IMR-90 (cell line): ENCODE measurements at regions not wholly inside any gene's neighbourhood (a gene's known extent, or its start where the extent isn't known, plus 50 kb on each side); places are given as distances from the start of the nearest gene placed in this dataset.

ENCODE experiments used
- ATAC-seq: fragments of 200-7000 bp; cut with Tn5 transposase; 2 replicates; pipeline ENCODE4 v1.9.1; 2020; ENCODE audit warnings: low read depth, mild to moderate bottlenecking, moderate library complexity
- BruUV-seq: library from RNA; stranded (reverse); fragments of 400-500 nt; replicated peaks from 2 replicates; lab custom pipeline; 2021; lab: Mats Ljungman, UMichigan
- CTCF ChIA-PET: fragments of 300-600 bp; formaldehyde crosslinking; extraction: SDS; loops from one replicate; lab custom pipeline; 2021; ENCODE audit warnings: antibody characterized with exemption; lab: Yijun Ruan, JAX
- POLR2A ChIA-PET: fragments of 300-600 bp; sonication (Branson Sonifier 250); formaldehyde crosslinking; loops from one replicate; lab custom pipeline; 2022; ENCODE audit warnings: antibody characterized with exemption; ENCODE audit not compliant: unreplicated experiment; lab: Charles Lee
- DNase-seq: peaks from one replicate; pipeline ENCODE4 v3.0.0; 2013
- H2AFZ ChIP-seq: replicated peaks from 2 replicates; pipeline ENCODE3; 2013; ENCODE audit warnings: low read length, mild to moderate bottlenecking; ENCODE audit not compliant: poor library complexity
- H2AK5ac ChIP-seq: 2 replicates; pipeline ENCODE4 v1.6.1; 2013; ENCODE audit warnings: low read depth, low read length, inconsistent platforms
- H2AK9ac ChIP-seq: replicated peaks from 2 replicates; pipeline ENCODE3; 2013; ENCODE audit warnings: mild to moderate bottlenecking, low read depth, low read length, moderate library complexity; ENCODE audit not compliant: poor library complexity
- H2BK120ac ChIP-seq: 2 replicates; pipeline ENCODE4 v1.6.1; 2013; ENCODE audit warnings: low read depth, low read length, inconsistent platforms
- H2BK15ac ChIP-seq: 3 replicates; pipeline ENCODE4 v1.6.1; 2013; ENCODE audit warnings: low read depth, low read length, inconsistent platforms
- H2BK20ac ChIP-seq: 2 replicates; pipeline ENCODE4 v1.6.1; 2013; ENCODE audit warnings: low read depth, mild to moderate bottlenecking, inconsistent platforms, low read length, moderate library complexity
- H2BK5ac ChIP-seq: 2 replicates; pipeline ENCODE4 v1.6.1; 2013; ENCODE audit warnings: mild to moderate bottlenecking, low read depth, low read length, inconsistent platforms; ENCODE audit not compliant: poor library complexity, severe bottlenecking
- H3K14ac ChIP-seq: replicated peaks from 2 replicates; pipeline ENCODE4 v1.6.1; 2013; ENCODE audit warnings: low read depth, low read length, inconsistent platforms
- H3K18ac ChIP-seq: 2 replicates; pipeline ENCODE4 v1.6.1; 2013; ENCODE audit warnings: low read depth, low read length, control low read depth
- H3K23ac ChIP-seq: 2 replicates; pipeline ENCODE4 v1.6.1; 2013; ENCODE audit warnings: low read depth, low read length, inconsistent platforms
- H3K27ac ChIP-seq: 2 replicates; pipeline ENCODE4 v1.5.1; 2013; ENCODE audit warnings: mild to moderate bottlenecking, control low read depth, low read length; ENCODE audit not compliant: insufficient read depth
- H3K27me3 ChIP-seq: 2 replicates; pipeline ENCODE4 v1.6.1; 2013; ENCODE audit warnings: low read length; ENCODE audit not compliant: control insufficient read depth, insufficient read depth
- H3K36me3 ChIP-seq: 2 replicates; pipeline ENCODE4 v1.6.1; 2013; ENCODE audit warnings: low read length, mixed read lengths; ENCODE audit not compliant: control insufficient read depth, insufficient read depth
- H3K4ac ChIP-seq: 2 replicates; pipeline ENCODE4 v1.6.1; 2013; ENCODE audit warnings: low read depth, low read length, inconsistent platforms
- H3K4me1 ChIP-seq: 2 replicates; pipeline ENCODE4 v1.6.1; 2013; ENCODE audit warnings: low read length, mixed read lengths; ENCODE audit not compliant: control insufficient read depth, insufficient read depth
- H3K4me2 ChIP-seq: 2 replicates; pipeline ENCODE4 v1.6.1; 2013; ENCODE audit warnings: low read depth, mild to moderate bottlenecking, control low read depth, low read length, moderate library complexity
- H3K4me3 ChIP-seq: 2 replicates; pipeline ENCODE4 v1.5.1; 2013; ENCODE audit warnings: low read depth, mild to moderate bottlenecking, control low read depth, low read length, moderate library complexity; ENCODE audit not compliant: insufficient read depth
- H3K56ac ChIP-seq: 2 replicates; pipeline ENCODE4 v1.6.1; 2013; ENCODE audit warnings: low read length, inconsistent platforms; ENCODE audit not compliant: insufficient read depth; ENCODE audit errors: extremely low read depth
- H3K79me1 ChIP-seq, 2 experiments: 2 replicates each; pipeline ENCODE4 v1.6.1; 2013; ENCODE audit warnings: low read length in 2 of 2, inconsistent platforms in 1 of 2, low read depth in 1 of 2
- H3K9ac ChIP-seq: 2 replicates; pipeline ENCODE4 v1.6.1; 2013; ENCODE audit warnings: low read depth, low read length, control low read depth
- H3K9me1 ChIP-seq: 2 replicates; pipeline ENCODE4 v1.6.1; 2013; ENCODE audit warnings: low read length, inconsistent platforms; ENCODE audit not compliant: insufficient read depth
- H3K9me3 ChIP-seq: 2 replicates; pipeline ENCODE4 v1.6.1; 2013; ENCODE audit warnings: low read length; ENCODE audit not compliant: control insufficient read depth, insufficient read depth
- H4K20me1 ChIP-seq: 2 replicates; pipeline ENCODE4 v1.6.1; 2013; ENCODE audit warnings: low read length, inconsistent platforms; ENCODE audit not compliant: insufficient read depth
- H4K5ac ChIP-seq: 2 replicates; pipeline ENCODE4 v1.6.1; 2013; ENCODE audit warnings: mild to moderate bottlenecking, low read depth, low read length, control low read depth
- H4K8ac ChIP-seq, 2 experiments: 2 replicates each; pipeline ENCODE4 v1.6.1; 2013; ENCODE audit warnings: low read depth in 2 of 2, low read length in 2 of 2, control low read depth in 1 of 2, inconsistent platforms in 1 of 2
- H4K91ac ChIP-seq: 2 replicates; pipeline ENCODE4 v1.6.1; 2013; ENCODE audit warnings: low read depth, low read length, inconsistent platforms; ENCODE audit not compliant: insufficient read depth
- BHLHE40 ChIP-seq: fragments of 150-350 bp; IDR thresholded peaks from 2 replicates; pipeline ENCODE4 v1.6.1; 2016; ENCODE audit warnings: mild to moderate bottlenecking, low read depth, low read length
- CEBPB ChIP-seq: IDR thresholded peaks from 2 replicates; pipeline ENCODE4 v1.6.1; 2012; ENCODE audit warnings: low read depth, low read length, improper control_type of control experiment
- CHD1 ChIP-seq: IDR thresholded peaks from 2 replicates; pipeline ENCODE4 v1.6.1; 2012; ENCODE audit warnings: low read depth, low read length, improper control_type of control experiment
- FOS ChIP-seq: fragments of 150-350 bp; IDR thresholded peaks from 2 replicates; pipeline ENCODE4 v1.6.1; 2016; ENCODE audit warnings: low read depth, low read length
- MXI1 ChIP-seq: IDR thresholded peaks from 2 replicates; pipeline ENCODE4 v1.6.1; 2012; ENCODE audit warnings: low read depth, mild to moderate bottlenecking, low read length, moderate library complexity, borderline replicate concordance
- NFE2L2 ChIP-seq: fragments of 150-350 bp; IDR thresholded peaks from 2 replicates; pipeline ENCODE4 v1.6.1; 2016; ENCODE audit warnings: low read depth, mild to moderate bottlenecking, low read length
- RAD21 ChIP-seq: IDR thresholded peaks from 2 replicates; pipeline ENCODE4 v1.6.1; 2012; ENCODE audit warnings: low read length, improper control_type of control experiment
- RCOR1 ChIP-seq: IDR thresholded peaks from 2 replicates; pipeline ENCODE4 v1.6.1; 2012; ENCODE audit warnings: mild to moderate bottlenecking, low read length, improper control_type of control experiment; ENCODE audit not compliant: insufficient replicate concordance
- RFX5 ChIP-seq: IDR thresholded peaks from 2 replicates; pipeline ENCODE4 v1.8.0; 2012; ENCODE audit warnings: low read depth, mild to moderate bottlenecking, low read length, moderate library complexity
- SMC3 ChIP-seq: fragments of 150-350 bp; IDR thresholded peaks from 2 replicates; pipeline ENCODE4 v1.6.1; 2016; ENCODE audit warnings: low read depth, mild to moderate bottlenecking, antibody characterized with exemption, low read length, moderate library complexity
- WGBS, 2 experiments: methylation state at CpG; one replicate each; pipeline versions ENCODE4 v1.1.5 to v1.1.7; 2013; ENCODE audit warnings: missing lambda C conversion rate in 2 of 2; ENCODE audit not compliant: insufficient read length in 1 of 2; ENCODE audit errors: extremely low coverage in 2 of 2; 5-methylcytosine and 5-hydroxymethylcytosine counted together
- dilution Hi-C: fragments of 300-500 bp; cut with HindIII; formaldehyde crosslinking; loops from one replicate; pipeline ENCODE4 v1.14.3; 2018; ENCODE audit warnings: low sequenced_read_pairs; ENCODE audit not compliant: unreplicated experiment
- in situ Hi-C: fragments of 300-500 bp; cut with MboI; formaldehyde crosslinking; loops from 3 replicates; pipeline ENCODE4 v1.14.3; 2019; ENCODE audit warnings: low sequenced_read_pairs, inconsistent platforms, mixed read lengths
- intact Hi-C: fragments of 100-400 bp; cut with micrococcal nuclease; formaldehyde crosslinking; loops from 2 replicates; pipeline ENCODE4 v1.10.0; 2022
- TF ChIP-seq, protein P1 (sequence below): fragments of 150-350 bp; IDR thresholded peaks from 2 replicates; pipeline ENCODE4 v1.6.1; 2017; ENCODE audit warnings: mild to moderate bottlenecking, antibody characterized with exemption, low read length, low read depth
- TF ChIP-seq, protein P2 (sequence below): fragments of 150-350 bp; IDR thresholded peaks from 2 replicates; pipeline ENCODE4 v1.6.1; 2016; ENCODE audit warnings: low read depth, mild to moderate bottlenecking, low read length, moderate library complexity, borderline replicate concordance
- TF ChIP-seq, protein P3 (sequence below): conservative IDR thresholded peaks from 2 replicates; pipeline ENCODE4 v1.5.1; 2012; ENCODE audit warnings: mild to moderate bottlenecking, low read depth, low read length, improper control_type of control experiment

DNA sequence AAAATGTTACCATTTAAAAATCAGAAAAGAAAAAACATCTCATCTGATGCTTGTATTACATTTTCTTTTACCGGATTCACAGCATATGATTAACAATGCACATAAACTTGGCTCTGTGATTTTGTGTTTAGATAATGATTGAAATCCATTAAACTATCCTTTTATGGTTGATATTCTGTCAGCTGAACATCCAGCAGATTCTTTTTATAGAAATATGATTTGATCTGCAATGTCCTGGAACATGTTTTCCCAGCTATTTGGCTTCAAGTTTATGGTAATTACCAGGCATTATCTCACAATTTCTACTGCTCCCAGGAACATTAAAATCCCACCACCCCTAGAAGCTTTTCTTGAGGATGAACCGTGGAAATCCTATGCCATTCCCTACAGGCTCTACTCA is 205.7 kb upstream of the TET2 start:
- Histone ChIP-seq H3K4me2 (no peak overlapping the region), H3K9me3 (no peaks in the 10 kb centered on the region), H2BK20ac (no peak overlapping the region), H3K36me3 (no peaks in the 10 kb centered on the region), H2AK5ac (no peak overlapping the region), H4K8ac (no peak overlapping the region), H2BK15ac (no peak overlapping the region), H3K4ac (no peak overlapping the region), H3K9me1 (no peaks in the 10 kb centered on the region), H4K91ac (no peak overlapping the region), H3K14ac (no peak overlapping the region), H4K20me1 (no peaks in the 10 kb centered on the region), H3K27ac (no peak overlapping the region), H2BK5ac (no peak overlapping the region), H2BK120ac (no peak overlapping the region), H3K4me3 (no peak overlapping the region), H4K5ac (no peak overlapping the region), H2AFZ (no peak overlapping the region), H3K9ac (no peak overlapping the region), H3K4me1 (no peaks in the 10 kb centered on the region), H3K79me1 (no peaks in the 10 kb centered on the region), H3K23ac (no peak overlapping the region), H3K18ac (no peak overlapping the region), H3K56ac (no peak overlapping the region), H2AK9ac (no peak overlapping the region), H3K27me3 (no peaks in the 10 kb centered on the region)
- no TSS peak for BruUV-seq
- no CpG with 5 or more reads among the region's 2 CpGs for WGBS, 2 experiments
- intact Hi-C loops (no loop called here), in situ Hi-C loops (no loop called here), dilution Hi-C loops (no loop called here)
- DNase-seq (no peak), ATAC-seq (no peak)
- POLR2A ChIA-PET = no interaction called here
- CTCF ChIA-PET = interaction anchor here (0.7 kb wide), 1 partner anchor 364 kb away, joined by 3 read pairs; no protein-coding TSS in a partner anchor
- TF ChIP-seq, protein P1, sequence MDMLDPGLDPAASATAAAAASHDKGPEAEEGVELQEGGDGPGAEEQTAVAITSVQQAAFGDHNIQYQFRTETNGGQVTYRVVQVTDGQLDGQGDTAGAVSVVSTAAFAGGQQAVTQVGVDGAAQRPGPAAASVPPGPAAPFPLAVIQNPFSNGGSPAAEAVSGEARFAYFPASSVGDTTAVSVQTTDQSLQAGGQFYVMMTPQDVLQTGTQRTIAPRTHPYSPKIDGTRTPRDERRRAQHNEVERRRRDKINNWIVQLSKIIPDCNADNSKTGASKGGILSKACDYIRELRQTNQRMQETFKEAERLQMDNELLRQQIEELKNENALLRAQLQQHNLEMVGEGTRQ = no peak
- TF ChIP-seq RCOR1 (no peak), SMC3 (no peak), CEBPB (no peak), CHD1 (no peak), BHLHE40 (no peak), RAD21 (no peak), NFE2L2 (no peak), MXI1 (no peak), RFX5 (no peak), FOS (no peak)
- TF ChIP-seq, protein P2, sequence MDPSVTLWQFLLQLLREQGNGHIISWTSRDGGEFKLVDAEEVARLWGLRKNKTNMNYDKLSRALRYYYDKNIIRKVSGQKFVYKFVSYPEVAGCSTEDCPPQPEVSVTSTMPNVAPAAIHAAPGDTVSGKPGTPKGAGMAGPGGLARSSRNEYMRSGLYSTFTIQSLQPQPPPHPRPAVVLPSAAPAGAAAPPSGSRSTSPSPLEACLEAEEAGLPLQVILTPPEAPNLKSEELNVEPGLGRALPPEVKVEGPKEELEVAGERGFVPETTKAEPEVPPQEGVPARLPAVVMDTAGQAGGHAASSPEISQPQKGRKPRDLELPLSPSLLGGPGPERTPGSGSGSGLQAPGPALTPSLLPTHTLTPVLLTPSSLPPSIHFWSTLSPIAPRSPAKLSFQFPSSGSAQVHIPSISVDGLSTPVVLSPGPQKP = no peak
- TF ChIP-seq, protein P3, sequence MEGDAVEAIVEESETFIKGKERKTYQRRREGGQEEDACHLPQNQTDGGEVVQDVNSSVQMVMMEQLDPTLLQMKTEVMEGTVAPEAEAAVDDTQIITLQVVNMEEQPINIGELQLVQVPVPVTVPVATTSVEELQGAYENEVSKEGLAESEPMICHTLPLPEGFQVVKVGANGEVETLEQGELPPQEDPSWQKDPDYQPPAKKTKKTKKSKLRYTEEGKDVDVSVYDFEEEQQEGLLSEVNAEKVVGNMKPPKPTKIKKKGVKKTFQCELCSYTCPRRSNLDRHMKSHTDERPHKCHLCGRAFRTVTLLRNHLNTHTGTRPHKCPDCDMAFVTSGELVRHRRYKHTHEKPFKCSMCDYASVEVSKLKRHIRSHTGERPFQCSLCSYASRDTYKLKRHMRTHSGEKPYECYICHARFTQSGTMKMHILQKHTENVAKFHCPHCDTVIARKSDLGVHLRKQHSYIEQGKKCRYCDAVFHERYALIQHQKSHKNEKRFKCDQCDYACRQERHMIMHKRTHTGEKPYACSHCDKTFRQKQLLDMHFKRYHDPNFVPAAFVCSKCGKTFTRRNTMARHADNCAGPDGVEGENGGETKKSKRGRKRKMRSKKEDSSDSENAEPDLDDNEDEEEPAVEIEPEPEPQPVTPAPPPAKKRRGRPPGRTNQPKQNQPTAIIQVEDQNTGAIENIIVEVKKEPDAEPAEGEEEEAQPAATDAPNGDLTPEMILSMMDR = no peak
